ENCODE measurements at regions not wholly inside any gene's neighbourhood (a gene's known extent, or its start where the extent isn't known, plus 50 kb on each side); places are given as distances from the start of the nearest gene placed in this dataset.
"Not testable (repeated sequence)": the region's sequence is repeated elsewhere in the genome, so short reads cannot be mapped to it uniquely, and the experiment has no call there.

- Histone ChIP-seq H3K79me2 (ENCODE audit: control insufficient read depth, low read length) (no peaks in the 10 kb centered on the region), H3F3A (ENCODE audit: control insufficient read depth, insufficient read depth) (no peaks in the 10 kb centered on the region), H3K4me3 (ENCODE audit: low read length) (no peak overlapping the region), H3K27ac (ENCODE audit: low read depth, low read length) (no peak overlapping the region), H3K27me3 (ENCODE audit: control insufficient read depth, low read length) (no peaks in the 10 kb centered on the region), H3K4me2 (ENCODE audit: low read length) (no peak overlapping the region), H3K9me3 (ENCODE audit: control insufficient read depth, insufficient read depth, low read length) (no peaks in the 10 kb centered on the region), H4K20me1 (ENCODE audit: control insufficient read depth, insufficient read depth, low read depth, low read length) (no peaks in the 10 kb centered on the region), H3K4me1 (ENCODE audit: control insufficient read depth, low read length) (no peaks in the 10 kb centered on the region), H3K9me2 (replicated peaks; ENCODE audit: control insufficient read depth, low read length) (no peaks in the 10 kb centered on the region), H3K36me3 (ENCODE audit: control insufficient read depth, low read length) (no peaks in the 10 kb centered on the region)
- no peak for TF ChIP-seq CTCF (IDR thresholded peaks at IDR 0.05; ENCODE audit: low read depth, low read length, poor library complexity, severe bottlenecking)
- TF ChIP-seq EZH2phosphoT487 (IDR thresholded peaks at IDR 0.05; ENCODE audit: borderline replicate concordance, low read length), result no peak
These were observed 151.5 kb upstream of the SALL3 start for GRCh38 chr18:78828131-78828530.

- H3K36me3 ChIP-seq (ENCODE audit: control insufficient read depth, low read length), result not testable (repeated sequence)
These were observed 150.6 kb upstream of the SALL3 start for GRCh38 chr18:78829026-78829425.

DNA sequence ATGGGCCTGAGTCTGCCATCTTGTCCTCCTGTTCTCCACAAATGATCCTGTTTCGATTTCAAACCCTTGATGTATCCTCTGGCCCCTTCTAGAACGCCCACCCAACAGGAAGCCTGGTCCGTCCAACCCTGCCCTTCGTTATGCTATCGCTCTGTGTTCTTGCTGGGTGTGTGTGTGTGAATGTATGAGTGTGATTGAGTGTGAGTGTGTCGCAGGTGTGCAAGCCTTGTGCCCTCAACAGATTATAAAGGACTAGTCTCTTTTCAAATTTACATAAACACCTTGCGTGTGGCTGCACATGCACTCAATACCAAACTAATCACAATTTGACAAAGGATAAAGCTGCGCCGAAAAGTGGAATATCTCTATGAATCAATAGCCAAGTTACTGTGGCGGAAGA, 149.5 kb upstream of the SALL3 start:
- Histone ChIP-seq H3K4me2 (ENCODE audit: low read length) (no peak overlapping the region), H4K20me1 (ENCODE audit: control insufficient read depth, insufficient read depth, low read depth, low read length) (no peaks in the 10 kb centered on the region), H3K4me3 (ENCODE audit: low read length) (no peak overlapping the region), H3F3A (ENCODE audit: control insufficient read depth, insufficient read depth) (no peaks in the 10 kb centered on the region), H3K27me3 (ENCODE audit: control insufficient read depth, low read length) (no peaks in the 10 kb centered on the region), H3K4me1 (ENCODE audit: control insufficient read depth, low read length) (no peaks in the 10 kb centered on the region), H3K27ac (ENCODE audit: low read depth, low read length) (no peak overlapping the region), H3K36me3 (ENCODE audit: control insufficient read depth, low read length) (no peaks in the 10 kb centered on the region), H3K9me3 (ENCODE audit: control insufficient read depth, insufficient read depth, low read length) (no peaks in the 10 kb centered on the region), H3K79me2 (ENCODE audit: control insufficient read depth, low read length) (no peaks in the 10 kb centered on the region), H3K9me2 (replicated peaks; ENCODE audit: control insufficient read depth, low read length) (no peaks in the 10 kb centered on the region)
- TF ChIP-seq EZH2phosphoT487 (IDR thresholded peaks at IDR 0.05; ENCODE audit: borderline replicate concordance, low read length) (no peak), CTCF (IDR thresholded peaks at IDR 0.05; ENCODE audit: low read depth, low read length, poor library complexity, severe bottlenecking) (no peak)

More at GRCh38 chr18:78829026-78829425, 150.6 kb upstream of the SALL3 start:
- H3K79me2 ChIP-seq (ENCODE audit: control insufficient read depth, low read length); H3K4me1 ChIP-seq (ENCODE audit: control insufficient read depth, low read length); H3K9me3 ChIP-seq (ENCODE audit: control insufficient read depth, insufficient read depth, low read length); H3K4me2 ChIP-seq (ENCODE audit: low read length); H3K27ac ChIP-seq (ENCODE audit: low read depth, low read length); H3F3A ChIP-seq (ENCODE audit: control insufficient read depth, insufficient read depth); H4K20me1 ChIP-seq (ENCODE audit: control insufficient read depth, insufficient read depth, low read depth, low read length); H3K9me2 ChIP-seq (replicated peaks; ENCODE audit: control insufficient read depth, low read length); H3K27me3 ChIP-seq (ENCODE audit: control insufficient read depth, low read length); H3K4me3 ChIP-seq (ENCODE audit: low read length): not testable (repeated sequence)

- Histone ChIP-seq H3F3A (ENCODE audit: control insufficient read depth, insufficient read depth) (no peaks in the 10 kb centered on the region), H3K4me3 (ENCODE audit: low read length) (no peak overlapping the region), H4K20me1 (ENCODE audit: control insufficient read depth, insufficient read depth, low read depth, low read length) (no peaks in the 10 kb centered on the region), H3K36me3 (ENCODE audit: control insufficient read depth, low read length) (no peaks in the 10 kb centered on the region), H3K79me2 (ENCODE audit: control insufficient read depth, low read length) (no peaks in the 10 kb centered on the region), H3K4me1 (ENCODE audit: control insufficient read depth, low read length) (no peaks in the 10 kb centered on the region), H3K9me3 (ENCODE audit: control insufficient read depth, insufficient read depth, low read length) (no peaks in the 10 kb centered on the region), H3K9me2 (replicated peaks; ENCODE audit: control insufficient read depth, low read length) (no peaks in the 10 kb centered on the region), H3K4me2 (ENCODE audit: low read length) (no peak overlapping the region), H3K27ac (ENCODE audit: low read depth, low read length) (no peak overlapping the region), H3K27me3 (ENCODE audit: control insufficient read depth, low read length) (no peaks in the 10 kb centered on the region)
- TF ChIP-seq EZH2phosphoT487 (IDR thresholded peaks at IDR 0.05; ENCODE audit: borderline replicate concordance, low read length) (no peak), CTCF (IDR thresholded peaks at IDR 0.05; ENCODE audit: low read depth, low read length, poor library complexity, severe bottlenecking) (no peak)
These were observed 148.8 kb upstream of the SALL3 start for GRCh38 chr18:78830826-78831225.
